Right lobe of liver (tissue), 6 donors: ENCODE measurements at regions not wholly inside any gene's neighbourhood (a gene's known extent, or its start where the extent isn't known, plus 50 kb on each side); places are given as distances from the start of the nearest gene placed in this dataset.

Experiments
- ATAC-seq, 4 donors: fragments of 200-7000 bp; cut with Tn5 transposase; one replicate each; pipeline ENCODE4 v1.9.1; 2020; ENCODE audit warnings: mild to moderate bottlenecking in 4 of 4, moderate library complexity in 4 of 4
- DNase-seq, 3 donors: peaks; one replicate each; pipeline ENCODE4 v3.0.0-alpha.2; 2020
- H3K27ac ChIP-seq, 3 donors: fragments of 200-600 bp; one replicate each; pipeline ENCODE4 v1.8.0; 2022
- H3K27me3 ChIP-seq, 2 donors: fragments of 200-600 bp; one replicate each; pipeline ENCODE4 v1.8.0; 2022
- H3K36me3 ChIP-seq, 4 donors: fragments of 200-600 bp; sonication (generic) in 1 of 4; one replicate each; pipeline versions ENCODE4 v1.5.1 to v1.8.0; 2017 to 2022; ENCODE audit warnings: control low read depth in 1 of 4
- H3K4me1 ChIP-seq, 4 donors: fragments of 200-600 bp; sonication (generic) in 1 of 4; one replicate each; pipeline versions ENCODE4 v1.5.1 to v1.8.0; 2017 to 2022; ENCODE audit warnings: control low read depth in 1 of 4
- H3K4me3 ChIP-seq, 3 donors: fragments of 200-600 bp; one replicate each; pipeline ENCODE4 v1.8.0; 2022
- H3K9me3 ChIP-seq, 4 donors: fragments of 200-600 bp; sonication (generic) in 1 of 4; one replicate each; pipeline versions ENCODE4 v1.5.1 to v1.8.0; 2017 to 2022; ENCODE audit warnings: control low read depth in 1 of 4
- CTCF ChIP-seq, 4 donors: fragments of 200-600 bp in 3 of 4; fragments of 450-650 bp in 1 of 4; IDR thresholded peaks; one replicate each; pipeline versions ENCODE4 v1.5.1 to v1.8.0; 2016 to 2022; ENCODE audit warnings: antibody characterized with exemption in 4 of 4, mild to moderate bottlenecking in 2 of 4
- POLR2A ChIP-seq: fragments of 450-650 bp; IDR thresholded peaks from one replicate; pipeline ENCODE4 v1.6.1; 2017; ENCODE audit warnings: antibody characterized with exemption, mild to moderate bottlenecking
- WGBS: methylation state at CpG from one replicate; pipeline ENCODE4 v1.1.6; 2018; ENCODE audit warnings: low coverage, low lambda C conversion rate; ENCODE audit not compliant: insufficient coverage; ENCODE audit errors: missing lambda C conversion rate; 5-methylcytosine and 5-hydroxymethylcytosine counted together
- intact Hi-C, 2 donors: fragments of 100-400 bp; cut with DNase I; formaldehyde crosslinking; loops; one replicate each; pipeline versions ENCODE4 v1.11.2 to v1.14.1; 2022
- donor health status: DM: no; HTN: yes; CAD: no.
- donor health status: DM: no; HTN: no; CAD: no.
- donor health status: DM: no; HTN: no; CAD: no.
- donor health status: DM: no; HTN: yes; CAD: no.
- donor health status: DM: no; HTN: yes; CAD: no.

GRCh38 chr2:184530239-184530638 lies 68.1 kb upstream of the ZNF804A start:
- H3K4me3 ChIP-seq, result no peak overlapping the region
- no peaks in the 10 kb centered on the region for H3K27me3 ChIP-seq
- intact Hi-C loops, result no loop called here
- H3K36me3 ChIP-seq, result no peaks in the 10 kb centered on the region
- TF ChIP-seq CTCF (IDR thresholded peaks at IDR 0.05) (no peak), POLR2A (no peak)
- ATAC-seq (peak in 1 of 4 donors; percentile 27), DNase-seq (peak in 1 of 3 donors; percentile 34)
- H3K9me3 ChIP-seq, result no peaks in the 10 kb centered on the region
- no peak overlapping the region for H3K27ac ChIP-seq
- 56% methylated on average over 1 of the region's 7 CpGs for WGBS
- no peaks in the 10 kb centered on the region for H3K4me1 ChIP-seq

GRCh38 chr2:184530959-184531358 lies 67.4 kb upstream of the ZNF804A start:
- ATAC-seq (no peak), DNase-seq (no peak)
- Histone ChIP-seq H3K27me3 (no peaks in the 10 kb centered on the region), H3K4me1 (no peaks in the 10 kb centered on the region), H3K9me3 (no peaks in the 10 kb centered on the region), H3K27ac (no peak overlapping the region), H3K36me3 (no peaks in the 10 kb centered on the region), H3K4me3 (no peak overlapping the region)
- intact Hi-C loops, result no loop called here
- TF ChIP-seq POLR2A, result no peak
- no peak for TF ChIP-seq CTCF (IDR thresholded peaks at IDR 0.05)
- WGBS, result no CpG with 5 or more reads among the region's 6 CpGs

- no peaks in the 10 kb centered on the region for H3K27me3 ChIP-seq
- H3K36me3 ChIP-seq, result no peaks in the 10 kb centered on the region
- no peaks in the 10 kb centered on the region for H3K9me3 ChIP-seq
- H3K27ac ChIP-seq, result no peak overlapping the region
- ATAC-seq, result no peak
- H3K4me3 ChIP-seq, result no peak overlapping the region
- intact Hi-C loops, result no loop called here
- no peaks in the 10 kb centered on the region for H3K4me1 ChIP-seq
- no peak for TF ChIP-seq CTCF (IDR thresholded peaks at IDR 0.05)
- TF ChIP-seq POLR2A, result no peak
- no peak for DNase-seq
Measured at GRCh38 chr2:184532551-184532950, 65.8 kb upstream of the ZNF804A start.

- intact Hi-C loops, result no loop called here
Measured at GRCh38 chr2:184534986-184535385, 63.3 kb upstream of the ZNF804A start.

More at GRCh38 chr2:184534986-184535385, 63.3 kb upstream of the ZNF804A start:
- H3K27me3 ChIP-seq, result no peaks in the 10 kb centered on the region
- no peaks in the 10 kb centered on the region for H3K9me3 ChIP-seq
- H3K4me1 ChIP-seq, result no peaks in the 10 kb centered on the region
- DNase-seq (no peak), ATAC-seq (no peak)
- no peak overlapping the region for H3K27ac ChIP-seq
- H3K4me3 ChIP-seq, result no peak overlapping the region
- 68% methylated on average over 3 of the region's 3 CpGs for WGBS
- H3K36me3 ChIP-seq, result no peaks in the 10 kb centered on the region
- TF ChIP-seq CTCF (IDR thresholded peaks at IDR 0.05) (no peak), POLR2A (no peak)
